HFFc6 (cell line): ENCODE measurements at regions not wholly inside any gene's neighbourhood (a gene's known extent, or its start where the extent isn't known, plus 50 kb on each side); places are given as distances from the start of the nearest gene placed in this dataset.

Experiments
- DNase-seq: peaks from one replicate; pipeline ENCODE4 v3.0.0-alpha.2; 2018
- H3K27ac Mint-ChIP-seq: 2 replicates; pipeline ENCODE4 v1.8.0; 2020; ENCODE audit warnings: mild to moderate bottlenecking, mixed read lengths
- H3K27me3 Mint-ChIP-seq: 2 replicates; pipeline ENCODE4 v1.8.0; 2021; ENCODE audit warnings: mild to moderate bottlenecking, moderate library complexity, mixed read lengths; ENCODE audit not compliant: insufficient read depth
- H3K36me3 Mint-ChIP-seq: 2 replicates; pipeline ENCODE4 v1.8.0; 2021; ENCODE audit warnings: low read depth, mixed read lengths
- H3K4me1 Mint-ChIP-seq: 2 replicates; pipeline ENCODE4 v1.8.0; 2020; ENCODE audit warnings: low read depth, mixed read lengths
- H3K4me3 Mint-ChIP-seq: 2 replicates; pipeline ENCODE4 v1.8.0; 2020; ENCODE audit warnings: mild to moderate bottlenecking, moderate library complexity, mixed read lengths
- H3K9me3 Mint-ChIP-seq: 2 replicates; pipeline ENCODE4 v1.8.0; 2020; ENCODE audit warnings: mild to moderate bottlenecking, mixed read lengths
- TF ChIP-seq, protein P1 (sequence below): fragments of 200-600 bp; sonication (generic); IDR thresholded peaks from 2 replicates; pipeline ENCODE4 v1.5.0; 2021; ENCODE audit warnings: antibody characterized with exemption, mild to moderate bottlenecking

DNA sequence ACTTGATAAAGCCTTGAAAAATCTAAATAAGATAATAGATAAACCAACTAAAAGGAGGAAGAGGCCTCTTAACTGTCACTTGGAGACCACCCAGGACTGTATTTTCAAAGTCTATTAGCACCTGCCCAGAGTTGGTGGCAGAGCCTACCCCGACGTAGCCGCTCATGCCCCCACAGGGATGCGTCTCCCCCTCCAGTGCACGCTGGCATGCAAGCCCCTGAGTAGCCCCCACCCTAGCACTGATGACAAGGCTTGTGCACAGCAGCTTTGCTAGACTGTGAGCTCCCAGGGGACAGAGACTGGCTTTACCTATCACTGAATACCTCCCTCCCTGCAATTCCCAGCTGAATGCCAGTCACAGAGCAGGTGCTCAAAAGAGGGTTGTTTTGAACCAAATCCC is 54.1 kb upstream of the HES1 start:
- peaks cover 9% of the 10 kb centered on the region for H3K4me1 Mint-ChIP-seq
- DNase-seq = no peak
- no peaks in the 10 kb centered on the region for H3K9me3 Mint-ChIP-seq
- no peaks in the 10 kb centered on the region for H3K36me3 Mint-ChIP-seq
- peaks cover 22% of the 10 kb centered on the region for H3K27me3 Mint-ChIP-seq
- no peak overlapping the region for H3K27ac Mint-ChIP-seq
- no peak overlapping the region for H3K4me3 Mint-ChIP-seq
- TF ChIP-seq, protein P1, sequence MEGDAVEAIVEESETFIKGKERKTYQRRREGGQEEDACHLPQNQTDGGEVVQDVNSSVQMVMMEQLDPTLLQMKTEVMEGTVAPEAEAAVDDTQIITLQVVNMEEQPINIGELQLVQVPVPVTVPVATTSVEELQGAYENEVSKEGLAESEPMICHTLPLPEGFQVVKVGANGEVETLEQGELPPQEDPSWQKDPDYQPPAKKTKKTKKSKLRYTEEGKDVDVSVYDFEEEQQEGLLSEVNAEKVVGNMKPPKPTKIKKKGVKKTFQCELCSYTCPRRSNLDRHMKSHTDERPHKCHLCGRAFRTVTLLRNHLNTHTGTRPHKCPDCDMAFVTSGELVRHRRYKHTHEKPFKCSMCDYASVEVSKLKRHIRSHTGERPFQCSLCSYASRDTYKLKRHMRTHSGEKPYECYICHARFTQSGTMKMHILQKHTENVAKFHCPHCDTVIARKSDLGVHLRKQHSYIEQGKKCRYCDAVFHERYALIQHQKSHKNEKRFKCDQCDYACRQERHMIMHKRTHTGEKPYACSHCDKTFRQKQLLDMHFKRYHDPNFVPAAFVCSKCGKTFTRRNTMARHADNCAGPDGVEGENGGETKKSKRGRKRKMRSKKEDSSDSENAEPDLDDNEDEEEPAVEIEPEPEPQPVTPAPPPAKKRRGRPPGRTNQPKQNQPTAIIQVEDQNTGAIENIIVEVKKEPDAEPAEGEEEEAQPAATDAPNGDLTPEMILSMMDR = no peak

DNA sequence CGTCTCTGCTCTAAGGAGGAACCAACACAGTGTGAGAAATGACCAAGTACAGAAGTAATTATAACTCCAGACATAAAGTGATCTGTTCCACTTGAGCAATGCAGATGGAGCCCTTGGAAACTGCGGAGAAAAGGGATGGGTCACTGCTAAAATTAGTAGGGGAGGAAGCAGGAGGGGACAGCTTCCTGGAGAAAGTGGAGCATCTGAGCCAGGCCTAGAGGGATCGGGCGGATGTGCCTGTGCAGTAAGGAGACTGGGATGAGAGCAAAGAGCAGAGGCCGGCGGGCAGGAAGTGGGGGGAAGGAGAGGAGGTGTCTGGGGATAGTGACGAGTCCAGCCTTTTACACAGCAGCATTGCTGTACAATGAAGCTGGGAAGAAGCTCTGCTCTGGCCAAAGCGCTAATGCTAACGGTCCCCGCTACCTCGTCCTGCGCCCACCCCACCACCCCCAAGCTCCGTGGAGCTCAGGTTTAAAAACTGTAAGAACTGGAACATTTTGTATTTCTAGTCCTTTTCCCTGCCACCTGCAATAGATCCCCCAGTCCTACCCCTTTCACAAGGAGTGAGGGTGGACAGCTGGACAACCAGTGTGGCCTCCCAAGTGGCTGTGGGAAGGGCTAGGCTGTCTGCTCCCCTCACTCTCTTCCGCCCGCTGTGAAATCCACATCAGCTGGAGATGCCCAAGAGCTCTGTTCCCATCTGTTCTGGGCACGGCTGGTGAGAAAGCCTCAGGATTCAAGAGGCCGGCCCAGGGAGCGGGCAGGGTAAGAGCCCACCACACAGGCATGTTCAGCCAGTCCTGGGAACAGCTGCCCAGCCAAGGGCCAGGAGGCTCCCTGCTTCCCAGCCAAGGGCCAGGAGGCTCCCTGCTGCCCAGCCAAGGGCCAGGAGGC is 53.0 kb upstream of the HES1 start:
- Mint-ChIP-seq H3K9me3 (no peaks in the 10 kb centered on the region), H3K4me1 (peaks cover 9% of the 10 kb centered on the region), H3K27me3 (peaks cover 14% of the 10 kb centered on the region), H3K36me3 (no peaks in the 10 kb centered on the region), H3K4me3 (no peak overlapping the region), H3K27ac (no peak overlapping the region)
- TF ChIP-seq, protein P1 = no peak
- DNase-seq = no peak

DNA sequence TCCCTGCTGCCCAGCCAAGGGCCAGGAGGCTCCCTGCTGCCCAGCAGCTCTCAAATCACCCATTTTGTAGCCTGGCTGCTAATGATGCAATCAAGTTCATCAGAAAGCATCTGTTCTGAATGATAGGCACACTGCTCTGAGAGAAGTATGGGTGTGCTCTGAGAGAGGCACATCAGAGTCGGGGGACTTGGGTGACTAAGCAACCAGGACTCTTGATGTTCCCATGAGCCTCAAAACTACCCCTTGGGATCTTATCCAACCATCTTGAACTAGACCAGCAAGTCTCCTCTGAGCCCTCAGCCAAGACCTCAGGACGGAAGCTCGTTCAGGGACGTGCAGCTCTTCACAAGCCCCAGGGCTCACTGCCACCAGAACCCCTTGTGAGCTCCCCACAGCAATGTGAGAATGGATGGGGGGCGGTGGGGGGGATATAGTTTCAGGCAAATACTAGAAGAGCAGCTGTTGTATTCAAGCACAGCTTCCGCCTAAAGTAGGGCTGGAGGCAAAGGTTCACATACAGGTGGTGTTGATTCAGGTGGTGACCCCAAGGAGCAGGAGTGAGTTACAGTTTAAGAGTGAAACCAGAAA is 52.2 kb upstream of the HES1 start:
- Mint-ChIP-seq H3K4me1 (peaks cover 14% of the 10 kb centered on the region), H3K36me3 (no peaks in the 10 kb centered on the region), H3K27ac (no peak overlapping the region), H3K27me3 (peaks cover 12% of the 10 kb centered on the region), H3K9me3 (no peaks in the 10 kb centered on the region), H3K4me3 (no peak overlapping the region)
- TF ChIP-seq, protein P1 = no peak
- DNase-seq = no peak

DNA sequence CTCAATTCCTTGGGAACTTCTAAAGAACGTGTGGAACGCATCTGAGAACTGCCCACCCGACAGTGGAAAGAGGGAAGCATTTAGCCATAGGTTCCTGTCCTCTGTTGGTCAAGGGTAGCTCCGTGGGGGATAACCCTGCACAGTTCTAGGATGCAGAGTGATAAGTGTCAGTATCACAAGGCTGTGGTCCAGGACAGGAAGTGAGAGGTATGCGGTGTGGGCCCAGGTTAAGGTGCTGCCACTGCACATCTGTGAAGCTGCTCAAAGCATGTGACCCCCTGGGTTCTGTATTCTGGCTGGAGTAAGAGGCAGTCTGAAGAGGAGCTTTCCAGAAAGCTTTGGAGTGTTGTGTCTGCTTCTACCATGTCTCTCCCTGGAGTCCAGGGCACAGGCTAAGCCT is 51.7 kb upstream of the HES1 start:
- no peak for DNase-seq
- Mint-ChIP-seq H3K4me3 (no peak overlapping the region), H3K9me3 (no peaks in the 10 kb centered on the region), H3K36me3 (no peaks in the 10 kb centered on the region), H3K4me1 (peaks cover 17% of the 10 kb centered on the region), H3K27ac (no peak overlapping the region), H3K27me3 (peaks cover 11% of the 10 kb centered on the region)
- TF ChIP-seq, protein P1 = no peak
